Activated CD8-positive, alpha-beta memory T cell treated with anti-CD3 and anti-CD28 coated beads for 36 hours (primary cell): ENCODE measurements at regions not wholly inside any gene's neighbourhood (a gene's known extent, or its start where the extent isn't known, plus 50 kb on each side); places are given as distances from the start of the nearest gene placed in this dataset.

Source experiments
- CTCF ChIA-PET: fragments of 350-600 bp; sonication (Branson Sonifier 250); formaldehyde crosslinking; loops from one replicate; lab custom pipeline; 2021; ENCODE audit warnings: antibody characterized with exemption; lab: Charles Lee
- POLR2A ChIA-PET: fragments of 350-600 bp; sonication (Branson Sonifier 250); formaldehyde crosslinking; loops from one replicate; lab custom pipeline; 2021; ENCODE audit warnings: antibody characterized with exemption; lab: Charles Lee

GRCh38 chr1:48164571-48164970 is 57.9 kb upstream of the SLC5A9 start:
- POLR2A ChIA-PET, result no interaction called here
- CTCF ChIA-PET, result no interaction called here

GRCh38 chr1:48160486-48161132 is 61.9 kb upstream of the SLC5A9 start:
- CTCF ChIA-PET, result no interaction called here
- POLR2A ChIA-PET, result no interaction called here

GRCh38 chr1:48139275-48139674 is 83.2 kb upstream of the SLC5A9 start:
- ChIA-PET CTCF (no interaction called here), POLR2A (no interaction called here)

- ChIA-PET POLR2A (no interaction called here), CTCF (no interaction called here)
Observed at GRCh38 chr1:48127735-48128685, 94.5 kb upstream of the SLC5A9 start.

GRCh38 chr1:48123647-48124046 is 98.9 kb upstream of the SLC5A9 start:
- POLR2A ChIA-PET, result no interaction called here
- CTCF ChIA-PET, result no interaction called here

GRCh38 chr1:48121955-48122354 is 100.6 kb upstream of the SLC5A9 start:
- CTCF ChIA-PET, result no interaction called here
- POLR2A ChIA-PET, result no interaction called here

GRCh38 chr1:48120621-48121020 is 101.9 kb upstream of the SLC5A9 start:
- ChIA-PET POLR2A (no interaction called here), CTCF (no interaction called here)

GRCh38 chr1:48115835-48116234 is 106.7 kb upstream of the SLC5A9 start:
- ChIA-PET POLR2A (no interaction called here), CTCF (no interaction called here)

GRCh38 chr1:48114596-48115382 is 107.7 kb upstream of the SLC5A9 start:
- ChIA-PET POLR2A (no interaction called here), CTCF (no interaction called here)

GRCh38 chr1:48109390-48110013 is 112.3 kb upstream of the TRABD2B start:
- ChIA-PET POLR2A (no interaction called here), CTCF (interaction anchor here (0.7 to 0.9 kb wide), 2 partner anchors 90 to 106 kb away, joined by 3 to 4 read pairs; no protein-coding TSS in a partner anchor)

- ChIA-PET POLR2A (no interaction called here), CTCF (no interaction called here)
Observed at GRCh38 chr1:48107516-48107915, 110.3 kb upstream of the TRABD2B start.

- CTCF ChIA-PET, result interaction anchor here (0.6 kb wide), 1 partner anchor 179 kb away, joined by 3 read pairs; no protein-coding TSS in a partner anchor
- POLR2A ChIA-PET, result no interaction called here
Observed at GRCh38 chr1:48106049-48106448, 108.9 kb upstream of the TRABD2B start.

- ChIA-PET POLR2A (no interaction called here), CTCF (interaction anchor here (0.6 kb wide), 1 partner anchor 180 kb away, joined by 3 read pairs; no protein-coding TSS in a partner anchor)
Observed at GRCh38 chr1:48105165-48105564, 108.0 kb upstream of the TRABD2B start.

GRCh38 chr1:48103495-48103894 is 106.3 kb upstream of the TRABD2B start:
- ChIA-PET CTCF (no interaction called here), POLR2A (no interaction called here)

GRCh38 chr1:48102766-48103165 is 105.6 kb upstream of the TRABD2B start:
- CTCF ChIA-PET, result no interaction called here

GRCh38 chr1:48099072-48099773 is 102.0 kb upstream of the TRABD2B start:
- CTCF ChIA-PET, result no interaction called here
- POLR2A ChIA-PET, result no interaction called here

More at GRCh38 chr1:48102766-48103165, 105.6 kb upstream of the TRABD2B start:
- POLR2A ChIA-PET, result no interaction called here

GRCh38 chr1:48093696-48094528 is 96.7 kb upstream of the TRABD2B start:
- ChIA-PET CTCF (interaction anchor here (1.3 kb wide), 1 partner anchor 143 kb away, joined by 8 read pairs; no protein-coding TSS in a partner anchor), POLR2A (no interaction called here)

- ChIA-PET CTCF (interaction anchor here (1.3 kb wide), 1 partner anchor 144 kb away, joined by 8 read pairs; no protein-coding TSS in a partner anchor), POLR2A (no interaction called here)
Observed at GRCh38 chr1:48093147-48093546, 96.0 kb upstream of the TRABD2B start.
